Activated CD4-positive, alpha-beta T cell treated with anti-CD3 and anti-CD28 coated beads, Interleukin-2, amount 50 U/mL, for 4 hours (primary cell): ENCODE measurements at regions not wholly inside any gene's neighbourhood (a gene's known extent, or its start where the extent isn't known, plus 50 kb on each side); places are given as distances from the start of the nearest gene placed in this dataset.
"Not testable (repeated sequence)": the region's sequence is repeated elsewhere in the genome, so short reads cannot be mapped to it uniquely, and the experiment has no call there.

Experiments used
- DNase-seq, 2 experiments: peaks; one replicate each; pipeline ENCODE4 v3.0.0-alpha.2; 2020

- not testable (repeated sequence) for DNase-seq
Measured at GRCh38 chr10:65100881-65101280, 1579.7 kb downstream of the REEP3 start.

GRCh38 chr10:65110009-65110408 lies 1588.8 kb downstream of the REEP3 start:
- DNase-seq = no peak

GRCh38 chr10:65111059-65111458 lies 1589.9 kb downstream of the REEP3 start:
- DNase-seq = not testable (repeated sequence)

GRCh38 chr10:65112573-65112972 lies 1591.4 kb downstream of the REEP3 start:
- no peak for DNase-seq

GRCh38 chr10:65123120-65123519 lies 1601.9 kb downstream of the REEP3 start:
- DNase-seq = no peak

- DNase-seq = no peak
Measured at GRCh38 chr10:65125212-65125611, 1604.0 kb downstream of the REEP3 start.

- no peak for DNase-seq
Measured at GRCh38 chr10:65126288-65126687, 1605.1 kb downstream of the REEP3 start.

- DNase-seq = no peak
Measured at GRCh38 chr10:65128277-65128676, 1607.1 kb downstream of the REEP3 start.

- DNase-seq = no peak
Measured at GRCh38 chr10:65130162-65130758, 1609.1 kb downstream of the REEP3 start.

GRCh38 chr10:65133652-65134051 lies 1612.5 kb downstream of the REEP3 start:
- DNase-seq = no peak

- no peak for DNase-seq
Measured at GRCh38 chr10:65135508-65135907, 1614.3 kb downstream of the REEP3 start.

- no peak for DNase-seq
Measured at GRCh38 chr10:65142641-65143435, 1621.6 kb downstream of the REEP3 start.

- no peak for DNase-seq
Measured at GRCh38 chr10:65143723-65144122, 1622.5 kb downstream of the REEP3 start.

- DNase-seq = no peak
Measured at GRCh38 chr10:65149878-65150277, 1628.7 kb downstream of the REEP3 start.

- no peak for DNase-seq
Measured at GRCh38 chr10:65166272-65166671, 1645.1 kb downstream of the REEP3 start.

GRCh38 chr10:65172249-65172648 lies 1651.0 kb downstream of the REEP3 start:
- no peak for DNase-seq

- DNase-seq = no peak
Measured at GRCh38 chr10:65176994-65177393, 1655.8 kb downstream of the REEP3 start.

GRCh38 chr10:65183236-65183635 lies 1662.0 kb downstream of the REEP3 start:
- DNase-seq = no peak

GRCh38 chr10:65186668-65187067 lies 1665.5 kb downstream of the REEP3 start:
- not testable (repeated sequence) for DNase-seq

GRCh38 chr10:65194126-65194525 lies 1672.9 kb downstream of the REEP3 start:
- DNase-seq = no peak

GRCh38 chr10:65194555-65194954 lies 1673.4 kb downstream of the REEP3 start:
- no peak for DNase-seq

GRCh38 chr10:65196111-65196510 lies 1674.9 kb downstream of the REEP3 start:
- DNase-seq = no peak

- DNase-seq = no peak
Measured at GRCh38 chr10:65197935-65198334, 1676.7 kb downstream of the REEP3 start.

- DNase-seq = no peak
Measured at GRCh38 chr10:65201491-65201890, 1680.3 kb downstream of the REEP3 start.

GRCh38 chr10:65204999-65205398 lies 1683.8 kb downstream of the REEP3 start:
- DNase-seq = no peak
